Natural killer cell treated with Interleukin-12 subunit alpha and Interleukin-12 subunit beta and Interleukin-15 and Interleukin-18, amount 100 ng/mL, for 72 hours (primary cell): ENCODE measurements at regions not wholly inside any gene's neighbourhood (a gene's known extent, or its start where the extent isn't known, plus 50 kb on each side); places are given as distances from the start of the nearest gene placed in this dataset.
"Not testable (repeated sequence)": the region's sequence is repeated elsewhere in the genome, so short reads cannot be mapped to it uniquely, and the experiment has no call there.

Experiments used
- ATAC-seq, 2 donors: fragments of 150-1000 bp; cut with Tn5 transposase in 1 of 2; sonication (Bioruptor Pico), chemical (Tn5 transposase) in 1 of 2; 2 replicates each; pipeline ENCODE4 v1.10.0; 2021
- DNase-seq: peaks from one replicate; pipeline ENCODE4 v3.0.0; 2022; ENCODE audit warnings: low spot score
- H3K27ac Mint-ChIP-seq, 2 donors: 1 replicate in 1 of 2; 2 replicates in 1 of 2; pipeline ENCODE4 v1.8.0; 2022; ENCODE audit warnings: mixed read lengths in 2 of 2, mild to moderate bottlenecking in 1 of 2, moderate library complexity in 1 of 2
- H3K27me3 Mint-ChIP-seq, 2 donors: 1 replicate in 1 of 2; 2 replicates in 1 of 2; pipeline ENCODE4 v1.8.0; 2022; ENCODE audit warnings: mixed read lengths in 2 of 2
- H3K36me3 Mint-ChIP-seq: one replicate; pipeline ENCODE4 v1.8.0; 2022; ENCODE audit warnings: mixed read lengths
- H3K4me1 Mint-ChIP-seq, 2 donors: 1 replicate in 1 of 2; 2 replicates in 1 of 2; pipeline ENCODE4 v1.8.0; 2022; ENCODE audit warnings: low read depth in 2 of 2, mixed read lengths in 2 of 2, mild to moderate bottlenecking in 1 of 2
- H3K4me3 Mint-ChIP-seq: one replicate; pipeline ENCODE4 v1.8.0; 2022; ENCODE audit warnings: mixed read lengths
- H3K9me3 Mint-ChIP-seq: 2 replicates; pipeline ENCODE4 v1.8.0; 2022; ENCODE audit warnings: mixed read lengths

GRCh38 chr11:37907436-37908218 is 1309.6 kb upstream of the RAG2 start:
- ATAC-seq: no peak
- peaks cover 2% of the 10 kb centered on the region for H3K9me3 Mint-ChIP-seq
- no peak overlapping the region for H3K4me3 Mint-ChIP-seq
- H3K27me3 Mint-ChIP-seq: no peaks in the 10 kb centered on the region
- H3K27ac Mint-ChIP-seq: no peak overlapping the region
- DNase-seq: no peak
- no peaks in the 10 kb centered on the region for H3K4me1 Mint-ChIP-seq
- H3K36me3 Mint-ChIP-seq: no peaks in the 10 kb centered on the region

- peaks cover under 1% of the 10 kb centered on the region for H3K9me3 Mint-ChIP-seq
- DNase-seq: no peak
- no peak overlapping the region for H3K4me3 Mint-ChIP-seq
- H3K27ac Mint-ChIP-seq: no peak overlapping the region
- no peak for ATAC-seq
- no peaks in the 10 kb centered on the region for H3K27me3 Mint-ChIP-seq
- H3K36me3 Mint-ChIP-seq: peaks cover 4% of the 10 kb centered on the region
- H3K4me1 Mint-ChIP-seq: no peaks in the 10 kb centered on the region
These were observed 1307.8 kb upstream of the RAG2 start for GRCh38 chr11:37905707-37906417.

DNA sequence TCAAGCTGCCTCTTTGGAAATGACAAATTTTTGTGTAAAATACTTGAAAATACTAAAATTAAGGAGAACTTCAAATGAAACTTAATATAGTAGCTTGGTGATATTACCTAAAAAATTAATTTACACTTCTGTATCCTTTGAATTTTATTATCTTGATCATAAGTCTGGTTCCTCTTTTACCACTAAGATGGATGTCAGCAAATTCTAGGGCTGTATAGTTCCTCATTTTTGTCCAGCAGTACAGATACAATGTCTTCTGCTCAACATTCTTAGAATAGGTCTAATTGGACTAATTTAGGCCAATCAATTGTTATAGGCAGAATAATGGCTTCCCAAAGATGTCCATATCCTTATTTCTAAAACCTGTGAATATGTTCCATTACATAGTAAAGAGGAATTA is 1298.0 kb upstream of the RAG2 start:
- Mint-ChIP-seq H3K27me3 (no peaks in the 10 kb centered on the region), H3K9me3 (peaks cover 9% of the 10 kb centered on the region), H3K36me3 (peaks cover 9% of the 10 kb centered on the region), H3K27ac (no peak overlapping the region), H3K4me1 (no peaks in the 10 kb centered on the region), H3K4me3 (no peak overlapping the region)
- ATAC-seq (no peak), DNase-seq (no peak)

- no peak for ATAC-seq
- Mint-ChIP-seq H3K27me3 (no peaks in the 10 kb centered on the region), H3K9me3 (no peaks in the 10 kb centered on the region), H3K4me3 (no peak overlapping the region), H3K4me1 (no peaks in the 10 kb centered on the region), H3K27ac (no peak overlapping the region), H3K36me3 (no peaks in the 10 kb centered on the region)
- DNase-seq: no peak
These were observed 1283.7 kb upstream of the RAG2 start for GRCh38 chr11:37881741-37882140.

DNA sequence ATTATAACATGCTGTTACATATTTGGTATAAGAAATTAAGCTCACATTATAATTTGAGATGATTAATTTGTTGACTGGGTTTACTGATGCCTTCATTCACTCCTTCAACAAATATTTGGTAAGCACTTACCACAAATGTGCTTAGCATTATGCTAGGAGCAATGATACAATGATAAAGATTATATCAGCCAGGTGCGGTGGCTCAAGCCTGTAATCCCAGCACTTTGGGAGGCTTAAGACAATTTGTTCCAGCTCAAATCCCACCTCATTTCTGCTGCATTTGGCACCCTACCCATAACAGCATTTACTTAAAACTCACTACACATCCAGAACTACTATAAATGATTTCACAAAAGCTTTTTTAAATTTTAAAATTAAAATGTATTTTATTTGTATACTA is 1263.6 kb upstream of the RAG2 start:
- Mint-ChIP-seq H3K9me3 (no peaks in the 10 kb centered on the region), H3K4me1 (no peaks in the 10 kb centered on the region), H3K4me3 (no peak overlapping the region), H3K36me3 (no peaks in the 10 kb centered on the region), H3K27ac (no peak overlapping the region), H3K27me3 (no peaks in the 10 kb centered on the region)
- no peak for ATAC-seq
- no peak for DNase-seq

DNA sequence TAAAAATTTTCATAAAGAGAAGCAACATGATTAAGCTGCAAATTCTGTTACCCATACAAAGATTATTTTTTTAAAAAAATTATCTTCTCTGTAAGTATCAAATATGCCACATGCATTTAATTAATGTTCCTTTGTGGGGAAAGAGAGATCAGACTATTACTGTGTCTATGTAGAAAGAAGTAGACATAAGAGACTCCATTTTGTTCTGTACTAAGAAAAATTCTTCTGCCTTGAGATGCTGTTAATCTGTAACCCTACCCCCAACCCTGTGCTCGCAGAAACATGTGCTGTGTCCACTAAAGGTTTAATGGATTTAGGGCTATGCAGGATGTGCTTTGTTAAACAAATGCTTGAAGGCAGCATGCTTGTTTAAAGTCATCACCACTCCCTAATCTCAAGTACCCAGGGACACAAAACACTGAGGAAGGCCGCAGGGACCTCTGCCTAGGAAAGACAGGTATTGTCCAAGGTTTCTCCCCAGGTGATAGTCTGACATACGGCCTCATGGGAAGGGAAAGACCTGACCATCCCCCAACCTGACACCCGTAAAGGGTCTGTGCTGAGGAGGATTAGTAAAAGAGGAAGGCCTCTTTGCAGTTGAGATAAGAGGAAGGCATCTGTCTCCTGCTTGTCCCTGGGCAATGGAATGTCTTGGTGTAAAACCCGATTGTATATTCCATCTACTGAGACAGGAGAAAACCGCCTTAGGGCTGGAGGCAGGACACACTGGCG is 1260.9 kb upstream of the RAG2 start:
- not testable (repeated sequence) for ATAC-seq, H3K4me3 Mint-ChIP-seq, H3K4me1 Mint-ChIP-seq, H3K27ac Mint-ChIP-seq, H3K27me3 Mint-ChIP-seq, H3K9me3 Mint-ChIP-seq, DNase-seq, H3K36me3 Mint-ChIP-seq

DNA sequence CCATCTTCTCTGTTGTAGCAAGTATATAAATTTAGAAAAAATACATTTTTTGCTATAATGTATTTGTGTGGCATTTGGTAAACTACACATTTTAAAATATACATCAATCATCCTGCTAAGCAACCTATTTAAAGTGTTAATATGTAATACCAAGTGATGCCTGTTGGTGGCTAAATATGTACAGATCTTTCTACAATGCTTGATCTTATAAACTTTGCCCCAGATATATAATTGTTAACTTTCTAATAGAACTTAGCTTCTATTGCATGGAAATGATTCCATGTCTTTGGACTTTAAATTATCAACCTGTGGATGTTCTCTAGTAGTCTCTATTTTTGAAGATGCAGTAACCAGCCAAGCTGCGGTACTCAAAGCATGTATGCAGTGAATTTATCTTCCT is 1260.4 kb upstream of the RAG2 start:
- H3K9me3 Mint-ChIP-seq: no peaks in the 10 kb centered on the region
- peaks cover 6% of the 10 kb centered on the region for H3K36me3 Mint-ChIP-seq
- no peaks in the 10 kb centered on the region for H3K27me3 Mint-ChIP-seq
- DNase-seq (no peak), ATAC-seq (no peak)
- H3K4me3 Mint-ChIP-seq: no peak overlapping the region
- H3K27ac Mint-ChIP-seq: no peak overlapping the region
- no peaks in the 10 kb centered on the region for H3K4me1 Mint-ChIP-seq

DNA sequence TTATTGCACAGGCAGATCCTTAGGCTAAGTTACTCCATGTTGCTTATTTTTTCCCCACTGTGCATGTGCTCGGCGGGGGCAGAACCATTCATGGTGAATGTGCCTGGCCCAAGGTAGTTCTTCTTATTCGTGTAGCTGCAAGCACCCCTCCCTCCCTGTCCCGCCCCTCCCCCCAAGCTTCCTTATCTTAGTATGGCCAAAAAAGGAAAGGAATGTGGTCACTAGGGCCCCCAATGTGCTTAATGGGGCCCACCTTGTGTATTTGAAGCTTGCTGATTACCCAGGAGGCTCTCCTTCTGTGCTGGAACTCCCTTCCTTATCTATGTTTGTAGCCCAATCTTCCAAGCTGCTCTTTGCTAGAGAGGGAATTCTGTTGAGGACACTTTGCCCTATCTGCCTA is 1259.7 kb upstream of the RAG2 start:
- H3K4me1 Mint-ChIP-seq: no peaks in the 10 kb centered on the region
- H3K27me3 Mint-ChIP-seq: no peaks in the 10 kb centered on the region
- no peak for ATAC-seq
- H3K9me3 Mint-ChIP-seq: no peaks in the 10 kb centered on the region
- no peak overlapping the region for H3K27ac Mint-ChIP-seq
- H3K36me3 Mint-ChIP-seq: peaks cover 6% of the 10 kb centered on the region
- H3K4me3 Mint-ChIP-seq: no peak overlapping the region
- DNase-seq: no peak

DNA sequence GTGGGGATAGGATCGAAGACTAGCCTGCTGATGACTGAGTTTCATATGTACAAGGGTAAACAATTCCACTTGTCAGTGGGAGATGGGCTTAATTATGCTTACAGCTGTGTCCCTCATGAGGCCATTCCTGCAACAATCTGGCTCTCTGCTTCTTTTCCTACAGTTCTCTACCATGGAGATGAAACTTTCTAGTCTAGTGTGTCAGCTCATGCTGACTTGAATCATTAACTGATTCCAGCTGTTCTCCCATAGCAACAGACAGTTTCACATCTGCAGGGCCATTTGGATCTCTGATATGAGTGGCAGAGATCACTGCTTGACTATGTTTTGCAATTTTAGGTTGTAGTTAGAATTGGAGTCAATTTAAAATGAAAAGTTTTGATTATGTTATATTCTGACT is 1251.7 kb upstream of the RAG2 start:
- no peak for DNase-seq
- H3K4me1 Mint-ChIP-seq: no peaks in the 10 kb centered on the region
- H3K36me3 Mint-ChIP-seq: peaks cover 9% of the 10 kb centered on the region
- no peak overlapping the region for H3K4me3 Mint-ChIP-seq
- no peak for ATAC-seq
- H3K9me3 Mint-ChIP-seq: no peaks in the 10 kb centered on the region
- no peaks in the 10 kb centered on the region for H3K27me3 Mint-ChIP-seq
- H3K27ac Mint-ChIP-seq: no peak overlapping the region

DNA sequence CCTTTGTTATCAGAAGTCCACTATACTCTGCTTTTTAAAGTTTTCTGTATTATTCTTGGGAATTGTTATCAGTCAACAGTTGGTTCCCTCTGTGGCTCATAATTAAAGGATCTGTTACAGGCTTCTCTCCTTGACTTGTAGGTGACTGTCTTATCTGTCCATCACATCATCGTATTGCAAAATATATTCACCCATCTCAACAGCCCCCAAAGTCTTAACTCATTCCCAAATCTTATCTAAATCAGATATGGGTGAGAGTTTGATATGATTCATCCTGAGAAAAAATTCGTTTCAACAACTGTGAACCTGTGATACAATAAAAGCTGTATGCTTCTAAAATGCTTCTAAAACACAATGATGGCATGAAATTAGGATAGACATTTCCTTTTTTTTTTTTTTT is 1245.6 kb upstream of the RAG2 start:
- Mint-ChIP-seq H3K36me3 (peaks cover 4% of the 10 kb centered on the region), H3K27ac (no peak overlapping the region), H3K4me1 (no peaks in the 10 kb centered on the region), H3K4me3 (no peak overlapping the region), H3K9me3 (no peaks in the 10 kb centered on the region), H3K27me3 (no peaks in the 10 kb centered on the region)
- ATAC-seq (no peak), DNase-seq (no peak)

DNA sequence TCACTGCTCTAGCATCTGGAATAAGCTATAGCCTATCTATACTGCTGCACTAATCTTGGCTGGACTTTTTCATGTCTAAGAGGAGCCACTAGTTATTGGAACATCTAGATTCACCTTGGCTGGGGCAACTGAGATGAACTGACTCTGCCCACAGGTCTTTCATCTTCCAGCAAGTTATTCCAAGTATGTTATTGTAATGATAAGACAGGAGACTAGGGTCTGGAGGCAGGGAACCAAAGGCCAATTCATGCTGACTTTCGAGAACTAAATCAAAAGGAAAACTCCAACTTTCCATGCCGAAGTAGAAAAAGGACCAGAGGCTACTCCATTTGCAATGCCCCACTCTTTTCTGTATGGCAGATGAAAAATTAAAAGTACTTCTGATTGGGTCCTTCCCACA is 1243.0 kb upstream of the RAG2 start:
- DNase-seq (no peak), ATAC-seq (no peak)
- peaks cover 4% of the 10 kb centered on the region for H3K36me3 Mint-ChIP-seq
- no peaks in the 10 kb centered on the region for H3K27me3 Mint-ChIP-seq
- no peaks in the 10 kb centered on the region for H3K4me1 Mint-ChIP-seq
- no peaks in the 10 kb centered on the region for H3K9me3 Mint-ChIP-seq
- H3K27ac Mint-ChIP-seq: no peak overlapping the region
- H3K4me3 Mint-ChIP-seq: no peak overlapping the region

- not testable (repeated sequence) for H3K36me3 Mint-ChIP-seq, H3K4me1 Mint-ChIP-seq, DNase-seq, H3K27ac Mint-ChIP-seq, ATAC-seq, H3K4me3 Mint-ChIP-seq, H3K27me3 Mint-ChIP-seq, H3K9me3 Mint-ChIP-seq
These were observed 1242.3 kb upstream of the RAG2 start for GRCh38 chr11:37840345-37840744.

DNA sequence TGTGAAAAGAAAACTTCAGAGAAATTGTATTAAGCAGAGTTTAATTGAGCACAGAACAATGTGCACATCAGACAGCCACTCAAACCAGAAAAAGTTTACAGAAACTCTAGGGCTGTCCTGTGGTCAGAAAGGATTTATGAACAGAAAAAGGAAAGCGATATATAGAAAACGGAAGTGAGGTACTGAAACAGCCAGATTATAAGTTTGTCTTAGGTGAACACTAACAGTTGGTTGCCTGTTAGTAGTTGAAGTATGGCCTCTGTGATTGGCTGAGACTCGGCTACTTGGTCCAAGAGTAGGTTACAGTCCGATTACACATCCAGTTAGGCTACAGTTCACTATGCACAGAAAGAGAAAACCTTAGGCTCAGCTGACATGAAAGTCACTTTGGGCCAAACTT is 1232.5 kb upstream of the RAG2 start:
- ATAC-seq (no peak), DNase-seq (no peak)
- H3K4me1 Mint-ChIP-seq: peaks cover 0 to 3% of the 10 kb centered on the region in 2 donors
- no peak overlapping the region for H3K4me3 Mint-ChIP-seq
- H3K9me3 Mint-ChIP-seq: no peaks in the 10 kb centered on the region
- H3K27me3 Mint-ChIP-seq: no peaks in the 10 kb centered on the region
- no peak overlapping the region for H3K27ac Mint-ChIP-seq
- H3K36me3 Mint-ChIP-seq: no peaks in the 10 kb centered on the region

DNA sequence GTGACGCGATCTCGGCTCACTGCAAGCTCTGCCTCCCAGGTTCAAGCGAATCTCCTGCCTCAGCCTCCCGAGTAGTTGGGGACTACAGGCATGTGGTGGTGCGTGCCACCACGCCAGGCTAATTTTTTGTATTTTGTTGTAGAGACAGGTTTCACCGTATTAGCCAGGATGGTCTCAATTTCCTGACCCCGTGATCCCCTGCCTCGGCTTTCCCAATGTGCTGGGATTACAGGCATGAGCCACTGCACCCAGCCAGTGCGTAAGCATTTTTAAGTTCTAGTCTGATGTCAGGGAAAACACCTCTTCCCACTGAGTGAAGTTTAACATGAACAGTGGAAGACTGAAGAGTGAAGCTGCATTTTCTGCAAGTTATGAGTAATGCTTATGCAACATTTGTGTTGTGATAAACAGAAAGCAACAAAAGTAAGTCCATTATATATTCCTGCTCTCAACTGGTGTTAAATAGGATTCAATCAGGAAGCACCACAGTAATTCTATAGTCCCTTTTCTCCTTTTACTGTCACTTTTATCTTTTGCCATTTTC is 1219.8 kb upstream of the RAG2 start:
- H3K9me3 Mint-ChIP-seq: no peaks in the 10 kb centered on the region
- DNase-seq (no peak), ATAC-seq (no peak)
- H3K27me3 Mint-ChIP-seq: no peaks in the 10 kb centered on the region
- peaks cover 2% of the 10 kb centered on the region for H3K36me3 Mint-ChIP-seq
- H3K4me3 Mint-ChIP-seq: no peak overlapping the region
- no peaks in the 10 kb centered on the region for H3K4me1 Mint-ChIP-seq
- no peak overlapping the region for H3K27ac Mint-ChIP-seq
